GM12864 (cell line): ENCODE measurements at regions not wholly inside any gene's neighbourhood (a gene's known extent, or its start where the extent isn't known, plus 50 kb on each side); places are given as distances from the start of the nearest gene placed in this dataset.

Experiments used
- DNase-seq: peaks from one replicate; pipeline ENCODE4 v3.0.0-alpha.2; 2011; ENCODE audit warnings: low read depth
- H3K4me3 ChIP-seq: 2 replicates; pipeline ENCODE4 v1.5.1; 2011; ENCODE audit warnings: mild to moderate bottlenecking, low read depth, low read length, control low read depth
- CTCF ChIP-seq: IDR thresholded peaks from 2 replicates; pipeline ENCODE4 v1.5.1; 2011; ENCODE audit warnings: low read depth, mild to moderate bottlenecking, moderate library complexity, low read length, control low read depth, inconsistent platforms; ENCODE audit errors: missing control alignments

GRCh38 chr10:130425881-130426435 is 289.8 kb downstream of the GLRX3 start:
- no peak for TF ChIP-seq CTCF
- DNase-seq, result no peak
- no peak overlapping the region for H3K4me3 ChIP-seq

- DNase-seq, result no peak
- no peak for TF ChIP-seq CTCF
Observed at GRCh38 chr10:130427216-130427722, 291.1 kb downstream of the GLRX3 start.

DNA sequence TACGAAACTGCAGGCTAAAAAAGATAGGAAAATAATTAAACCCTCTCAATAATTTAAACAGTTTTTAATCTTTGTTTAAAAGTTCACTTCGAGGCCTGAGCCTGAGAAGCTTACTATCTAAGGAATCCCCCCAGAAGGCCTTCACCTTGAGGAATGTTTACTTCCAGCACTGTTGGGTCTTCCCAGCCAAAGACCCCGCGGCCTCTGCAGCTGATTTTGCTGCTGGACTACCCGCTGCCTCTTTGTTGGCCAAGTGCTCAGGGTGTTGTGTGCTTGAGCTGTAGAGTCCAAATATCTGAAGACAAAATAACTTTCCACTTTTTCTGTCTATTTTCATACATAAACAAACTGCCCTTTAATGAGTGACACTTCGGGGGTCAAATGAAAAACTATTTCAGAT is 292.7 kb downstream of the GLRX3 start:
- no peak for TF ChIP-seq CTCF
- no peak for DNase-seq
- H3K4me3 ChIP-seq, result no peak overlapping the region

More at GRCh38 chr10:130427216-130427722, 291.1 kb downstream of the GLRX3 start:
- H3K4me3 ChIP-seq, result no peak overlapping the region

DNA sequence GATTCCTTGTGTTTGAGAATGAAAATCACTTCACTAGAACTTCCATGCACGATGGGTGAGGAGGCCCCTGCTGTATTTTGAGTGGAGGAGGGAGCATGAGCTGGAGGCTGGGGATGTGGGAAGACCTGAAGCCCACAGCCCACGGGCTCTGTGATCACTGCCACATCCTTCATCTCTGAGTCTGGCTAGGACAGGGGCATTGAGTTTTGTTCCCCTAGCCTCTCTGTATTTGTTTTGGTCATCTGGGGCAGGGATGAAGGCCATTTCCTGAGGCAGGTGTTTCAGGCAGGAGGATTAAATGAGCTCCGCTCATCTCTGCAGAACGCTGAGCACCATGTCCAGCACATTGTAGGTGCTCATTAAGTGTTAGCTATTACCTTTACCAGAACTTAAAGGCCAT is 293.6 kb downstream of the GLRX3 start:
- no peak overlapping the region for H3K4me3 ChIP-seq
- DNase-seq, result no peak
- TF ChIP-seq CTCF, result no peak

DNA sequence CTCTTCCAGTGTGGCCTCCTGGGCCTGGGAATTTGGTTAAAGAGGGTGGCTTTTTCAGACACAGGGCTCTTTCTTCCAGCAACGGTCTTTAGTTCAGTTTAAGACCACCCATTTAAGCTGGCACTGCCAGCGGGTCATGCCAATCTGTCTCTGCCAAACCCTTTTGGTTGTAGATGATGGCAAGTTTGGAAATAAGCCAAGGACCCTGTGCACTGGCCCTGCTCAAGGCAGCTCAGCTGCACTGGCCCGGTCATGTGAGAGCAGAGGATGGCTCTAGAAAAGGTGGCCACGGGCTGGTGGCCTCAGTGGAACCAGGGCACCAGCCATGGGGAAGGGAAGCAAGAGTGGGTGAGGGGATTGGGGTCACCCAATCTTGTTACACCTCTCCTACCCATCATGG is 294.1 kb downstream of the GLRX3 start:
- no peak overlapping the region for H3K4me3 ChIP-seq
- no peak for TF ChIP-seq CTCF
- no peak for DNase-seq

DNA sequence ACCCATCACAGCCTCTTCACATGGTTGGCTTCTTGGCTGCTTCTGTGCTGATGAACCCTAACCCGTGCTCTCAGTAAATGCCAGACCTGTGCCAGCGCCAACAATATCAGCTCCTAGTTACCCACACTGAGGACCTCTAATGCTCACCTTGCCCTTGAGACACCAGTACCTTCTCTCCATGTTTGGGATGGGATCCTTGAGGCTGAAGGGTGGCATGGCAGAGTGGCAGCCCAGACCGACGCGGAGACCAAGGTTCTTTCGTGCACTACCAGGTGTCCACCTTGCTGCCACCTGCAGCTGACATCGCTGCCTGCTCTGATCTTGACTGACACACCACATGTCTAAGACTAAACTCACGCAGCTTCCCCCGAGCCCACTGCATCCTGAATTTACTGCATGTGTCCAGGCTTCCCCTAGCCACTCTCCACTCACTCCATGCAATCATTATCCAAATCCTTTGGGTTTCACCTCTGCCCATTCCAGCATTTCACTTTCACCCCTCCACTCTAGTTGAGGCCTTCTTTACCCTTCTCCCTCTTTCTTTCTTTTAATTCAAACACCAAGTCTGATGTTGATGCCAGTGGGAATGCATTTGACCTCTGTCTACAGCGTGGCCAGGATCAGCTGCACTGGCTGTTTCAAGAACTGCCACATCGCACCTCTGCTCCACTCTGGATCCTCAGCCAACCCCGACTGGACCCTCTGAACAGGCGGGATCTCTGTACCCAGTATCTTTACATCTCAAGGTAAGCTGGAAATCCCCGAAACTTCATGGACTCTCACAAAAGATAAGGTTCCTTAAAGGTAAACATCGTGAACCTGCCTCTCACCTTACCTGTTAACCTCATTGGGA is 294.9 kb downstream of the GLRX3 start:
- TF ChIP-seq CTCF, result no peak
- no peak for DNase-seq

DNA sequence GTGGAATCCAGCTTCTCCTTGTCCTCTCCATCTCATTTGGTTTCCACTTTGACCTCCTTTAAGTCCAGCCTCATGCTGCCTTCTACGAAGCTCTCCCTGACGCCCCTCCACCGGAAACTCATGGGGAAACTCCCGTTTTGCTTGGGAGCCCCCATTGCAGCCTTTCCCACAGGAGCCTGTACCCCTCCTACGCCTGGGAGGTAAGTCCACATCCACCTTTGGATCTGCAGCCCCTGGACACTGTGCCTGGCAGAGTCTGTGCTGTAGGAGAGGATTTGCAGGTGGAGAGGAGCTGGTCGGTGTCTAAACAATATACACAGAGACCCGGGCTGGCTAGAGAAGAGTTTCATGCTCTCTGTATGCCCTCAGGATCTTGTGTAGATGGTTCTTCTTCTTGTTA is 296.1 kb downstream of the GLRX3 start:
- no peak overlapping the region for H3K4me3 ChIP-seq
- DNase-seq, result no peak
- no peak for TF ChIP-seq CTCF

More for the DNA sequence above, 294.9 kb downstream of the GLRX3 start:
- H3K4me3 ChIP-seq, result no peak overlapping the region
